ENCODE measurements at regions not wholly inside any gene's neighbourhood (a gene's known extent, or its start where the extent isn't known, plus 50 kb on each side); places are given as distances from the start of the nearest gene placed in this dataset.

GRCh38 chr18:43882358-43883055, 605.2 kb upstream of the SYT4 start:
- TF ChIP-seq TAF1 (IDR thresholded peaks at IDR 0.05; ENCODE audit: borderline replicate concordance, insufficient read depth, low read length) (no peak), POLR2AphosphoS5 (IDR thresholded peaks at IDR 0.05; ENCODE audit: low read depth, low read length) (peak; percentile 19; the same call in 1 of the 2 replicates)

- TF ChIP-seq REST (IDR thresholded peaks at IDR 0.05; ENCODE audit: insufficient read depth in 1 of 2, low read depth in 2 of 2, low read length in 2 of 2), result no peak
Observed at GRCh38 chr18:43883886-43884285, 606.6 kb upstream of the SYT4 start.

GRCh38 chr18:43886341-43886740, 609.1 kb upstream of the SYT4 start:
- TF ChIP-seq FOXP2 (optimal IDR thresholded peaks at IDR 0.05; ENCODE audit: borderline replicate concordance, extremely low read depth, extremely low read length, insufficient read depth) (no peak), SIN3A (IDR thresholded peaks at IDR 0.05; ENCODE audit: borderline replicate concordance, insufficient read depth, low read length) (no peak), REST (IDR thresholded peaks at IDR 0.05; ENCODE audit: insufficient read depth in 1 of 2, low read depth in 2 of 2, low read length in 2 of 2) (no peak), TAF1 (IDR thresholded peaks at IDR 0.05; ENCODE audit: borderline replicate concordance, insufficient read depth, low read length) (no peak), POLR2AphosphoS5 (IDR thresholded peaks at IDR 0.05; ENCODE audit: low read depth, low read length) (no peak)

- TF ChIP-seq POLR2AphosphoS5 (IDR thresholded peaks at IDR 0.05; ENCODE audit: low read depth, low read length), result no peak
- TF ChIP-seq SIN3A (IDR thresholded peaks at IDR 0.05; ENCODE audit: borderline replicate concordance, insufficient read depth, low read length), result no peak
- TF ChIP-seq FOXP2 (optimal IDR thresholded peaks at IDR 0.05; ENCODE audit: borderline replicate concordance, extremely low read depth, extremely low read length, insufficient read depth), result no peak
- no peak for TF ChIP-seq REST (IDR thresholded peaks at IDR 0.05; ENCODE audit: insufficient read depth in 1 of 2, low read depth in 2 of 2, low read length in 2 of 2)
- no peak for TF ChIP-seq TAF1 (IDR thresholded peaks at IDR 0.05; ENCODE audit: borderline replicate concordance, insufficient read depth, low read length)
Observed at GRCh38 chr18:43887491-43887890, 610.2 kb upstream of the SYT4 start.

- TF ChIP-seq FOXP2 (optimal IDR thresholded peaks at IDR 0.05; ENCODE audit: borderline replicate concordance, extremely low read depth, extremely low read length, insufficient read depth) (no peak), SIN3A (IDR thresholded peaks at IDR 0.05; ENCODE audit: borderline replicate concordance, insufficient read depth, low read length) (no peak), POLR2AphosphoS5 (IDR thresholded peaks at IDR 0.05; ENCODE audit: low read depth, low read length) (no peak), TAF1 (IDR thresholded peaks at IDR 0.05; ENCODE audit: borderline replicate concordance, insufficient read depth, low read length) (no peak), REST (IDR thresholded peaks at IDR 0.05; ENCODE audit: insufficient read depth in 1 of 2, low read depth in 2 of 2, low read length in 2 of 2) (no peak)
Observed at GRCh38 chr18:43888598-43888997, 611.3 kb upstream of the SYT4 start.

Data from PFSK-1 (cell line).